ENCODE measurements at regions not wholly inside any gene's neighbourhood (a gene's known extent, or its start where the extent isn't known, plus 50 kb on each side); places are given as distances from the start of the nearest gene placed in this dataset.

GRCh38 chr9:26565118-26565517, 327.5 kb downstream of the CAAP1 start:
- Histone ChIP-seq H3K9ac (replicated peaks in 1 of 4; ENCODE audit: extremely low read depth in 1 of 4, low read depth in 3 of 4, low read length in 3 of 4) (no peak overlapping the region), H3K23ac (ENCODE audit: insufficient read length) (no peak overlapping the region), H2AK5ac (ENCODE audit: low read depth, low read length) (no peak overlapping the region), H3K4me3 (ENCODE audit: extremely low read depth in 1 of 4, insufficient read depth in 2 of 4, low read depth in 3 of 4, low read length in 4 of 4) (no peak overlapping the region), H2AFZ (ENCODE audit: low read length) (no peak overlapping the region), H3K18ac (ENCODE audit: extremely low read depth, low read length) (no peak overlapping the region), H2BK120ac (replicated peaks; ENCODE audit: low read depth, low read length) (no peak overlapping the region), H2BK5ac (ENCODE audit: low read depth, low read length) (no peak overlapping the region), H3K4me1 (replicated peaks in 1 of 4; ENCODE audit: control insufficient read depth in 3 of 4, insufficient read depth in 4 of 4, low read length in 3 of 4) (no peaks in the 10 kb centered on the region), H3K79me1 (ENCODE audit: low read depth, low read length) (no peaks in the 10 kb centered on the region), H3K56ac (replicated peaks; ENCODE audit: insufficient read length, low read depth, low read length) (no peak overlapping the region), H4K8ac (ENCODE audit: extremely low read depth, insufficient read depth, low read length) (no peak overlapping the region), H3K4me2 (ENCODE audit: insufficient read depth in 1 of 2, low read depth in 2 of 2, low read length in 2 of 2) (no peak overlapping the region), H3K4ac (replicated peaks; ENCODE audit: insufficient read length, low read depth, low read length) (no peak overlapping the region), H4K5ac (ENCODE audit: insufficient read length, low read depth, low read length) (no peak overlapping the region), H3K23me2 (ENCODE audit: low read depth, low read length) (no peaks in the 10 kb centered on the region), H4K91ac (replicated peaks; ENCODE audit: insufficient read length, low read length) (no peak overlapping the region), H2BK12ac (ENCODE audit: low read depth, low read length) (no peak overlapping the region), H3K36me3 (ENCODE audit: control insufficient read depth in 2 of 4, insufficient read depth in 4 of 4, low read length in 3 of 4) (no peaks in the 10 kb centered on the region), H4K20me1 (replicated peaks in 1 of 2; ENCODE audit: control insufficient read depth in 1 of 2, insufficient read depth in 2 of 2, low read length in 2 of 2) (no peaks in the 10 kb centered on the region), H3K27ac (ENCODE audit: low read depth, low read length) (no peak overlapping the region), H3K27me3 (replicated peaks in 1 of 4; ENCODE audit: control insufficient read depth in 3 of 4, extremely low read depth in 1 of 4, insufficient read depth in 3 of 4, low read length in 3 of 4) (no peaks in the 10 kb centered on the region), H3K14ac (ENCODE audit: insufficient read length) (no peak overlapping the region), H2BK15ac (ENCODE audit: low read length) (no peak overlapping the region), H3K79me2 (ENCODE audit: control insufficient read depth in 1 of 2, insufficient read depth in 2 of 2, low read length in 2 of 2) (no peaks in the 10 kb centered on the region), H2BK20ac (ENCODE audit: low read length) (no peak overlapping the region), H3K9me3 (ENCODE audit: insufficient read depth in 2 of 2, low read depth in 1 of 2, low read length in 1 of 2) (no peaks in the 10 kb centered on the region)
- DNase-seq (ENCODE audit: low read depth in 1 of 2, low spot score in 2 of 2), result no peak
- POLR2A ChIA-PET (ENCODE audit: partially characterized antibody), result no interaction called here
- WGBS, 2 experiments (ENCODE audit: extremely low coverage in 1 of 2, insufficient coverage in 1 of 2, insufficient read length in 1 of 2, insufficient replicate concordance in 2 of 2, low coverage in 1 of 2, low lambda C conversion rate in 2 of 2, missing lambda C conversion rate in 1 of 2), result 89% methylated on average over 2 of the region's 2 CpGs; no CpG with 5 or more reads in 1 of the 2 experiments
- FAIRE-seq, result no peak
- CTCF ChIA-PET (ENCODE audit: partially characterized antibody), result interaction anchor here (0.6 kb wide), 1 partner anchor 99 kb away, joined by 3 read pairs; no protein-coding TSS in a partner anchor
- TF ChIP-seq KDM4A (IDR thresholded peaks at IDR 0.05; ENCODE audit: low read depth, low read length, severe bottlenecking), result no peak
- TF ChIP-seq MAX (IDR thresholded peaks at IDR 0.05), result no peak
